ENCODE measurements at regions not wholly inside any gene's neighbourhood (a gene's known extent, or its start where the extent isn't known, plus 50 kb on each side); places are given as distances from the start of the nearest gene placed in this dataset.

- DNase-seq (ENCODE audit: low read depth in 1 of 2, low spot score in 1 of 2), result no peak
Observed at GRCh38 chr2:220936641-220937197, 635.4 kb downstream of the EPHA4 start.

GRCh38 chr2:220937245-220937644 is 634.9 kb downstream of the EPHA4 start:
- no peak for DNase-seq (ENCODE audit: low read depth in 1 of 2, low spot score in 1 of 2)

DNA sequence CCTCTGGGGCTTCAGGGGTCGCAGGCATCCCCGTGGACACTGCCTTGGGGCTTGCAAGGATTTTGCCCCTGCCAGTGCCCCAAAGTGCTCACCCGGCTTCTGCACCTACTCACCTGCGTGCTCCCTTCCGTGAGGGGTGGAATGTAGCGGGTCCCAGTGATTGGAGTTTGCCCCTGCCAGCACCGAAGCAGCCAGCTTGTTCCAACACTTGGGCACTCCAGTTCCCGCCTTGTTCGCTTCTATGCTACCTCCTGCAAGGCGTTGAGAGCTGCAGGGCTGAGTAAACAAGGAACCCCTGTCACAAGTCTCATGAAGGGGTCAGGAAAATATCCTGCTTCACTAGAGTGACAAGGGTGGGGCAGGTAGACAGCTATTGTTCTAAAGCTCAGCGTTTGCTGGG is 631.5 kb downstream of the EPHA4 start:
- no peak for DNase-seq (ENCODE audit: low read depth in 1 of 2, low spot score in 1 of 2)

- DNase-seq (ENCODE audit: low read depth in 1 of 2, low spot score in 1 of 2), result no peak
Observed at GRCh38 chr2:220941683-220942082, 630.4 kb downstream of the EPHA4 start.

DNA sequence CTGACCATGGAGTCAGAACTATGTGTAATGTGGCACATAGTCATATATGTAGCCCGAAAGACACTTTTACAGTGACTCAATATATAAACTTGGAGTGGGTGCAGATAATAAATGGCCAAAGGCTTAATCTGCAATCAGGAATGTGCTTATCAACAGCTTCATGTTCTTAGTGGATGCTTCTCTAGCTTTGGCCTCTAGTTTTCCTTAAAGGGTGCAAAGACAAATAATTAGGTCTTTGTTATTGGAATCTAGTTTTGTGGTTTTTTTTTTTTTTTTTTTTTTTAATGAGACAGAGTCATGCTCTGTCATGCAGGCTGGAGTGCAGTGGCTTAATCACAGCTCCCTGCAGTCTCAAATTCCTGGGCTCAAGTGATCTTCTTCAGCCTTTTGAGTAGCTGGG is 625.6 kb downstream of the EPHA4 start:
- DNase-seq (ENCODE audit: low read depth in 1 of 2, low spot score in 1 of 2), result no peak

GRCh38 chr2:220948579-220948978 is 623.5 kb downstream of the EPHA4 start:
- no peak for DNase-seq (ENCODE audit: low read depth in 1 of 2, low spot score in 1 of 2)

- DNase-seq (ENCODE audit: low read depth in 1 of 2, low spot score in 1 of 2), result no peak
Observed at GRCh38 chr2:220949466-220949865, 622.6 kb downstream of the EPHA4 start.

DNA sequence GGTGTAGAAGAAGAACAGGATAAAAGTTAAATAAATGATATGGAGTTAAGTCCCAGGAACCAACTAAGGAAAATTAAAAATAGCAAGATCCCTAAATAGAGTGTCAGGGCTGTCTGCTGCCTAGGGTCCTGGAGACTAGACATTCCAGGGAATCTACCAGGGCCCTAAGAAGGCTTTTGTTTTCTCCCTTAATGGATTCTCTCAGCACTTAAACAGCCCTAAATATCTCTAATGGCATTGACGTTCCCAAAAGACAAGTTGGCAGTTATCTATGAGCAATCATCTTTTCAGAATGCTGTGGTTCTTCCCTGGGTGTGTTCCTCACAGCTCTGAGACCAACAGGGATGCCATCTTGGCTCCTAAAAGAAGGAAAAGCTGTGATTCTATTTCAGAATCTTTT is 616.3 kb downstream of the EPHA4 start:
- no peak for DNase-seq (ENCODE audit: low read depth in 1 of 2, low spot score in 1 of 2)

- DNase-seq (ENCODE audit: low read depth in 1 of 2, low spot score in 1 of 2), result no peak
Observed at GRCh38 chr2:220956429-220956828, 615.7 kb downstream of the EPHA4 start.

GRCh38 chr2:220959391-220959802 is 612.7 kb downstream of the EPHA4 start:
- no peak for DNase-seq (ENCODE audit: low read depth in 1 of 2, low spot score in 1 of 2)

GRCh38 chr2:220961143-220961860 is 610.8 kb downstream of the EPHA4 start:
- DNase-seq (ENCODE audit: low read depth in 1 of 2, low spot score in 1 of 2), result no peak

- no peak for DNase-seq (ENCODE audit: low read depth in 1 of 2, low spot score in 1 of 2)
Observed at GRCh38 chr2:220962556-220962955, 609.5 kb downstream of the EPHA4 start.

DNA sequence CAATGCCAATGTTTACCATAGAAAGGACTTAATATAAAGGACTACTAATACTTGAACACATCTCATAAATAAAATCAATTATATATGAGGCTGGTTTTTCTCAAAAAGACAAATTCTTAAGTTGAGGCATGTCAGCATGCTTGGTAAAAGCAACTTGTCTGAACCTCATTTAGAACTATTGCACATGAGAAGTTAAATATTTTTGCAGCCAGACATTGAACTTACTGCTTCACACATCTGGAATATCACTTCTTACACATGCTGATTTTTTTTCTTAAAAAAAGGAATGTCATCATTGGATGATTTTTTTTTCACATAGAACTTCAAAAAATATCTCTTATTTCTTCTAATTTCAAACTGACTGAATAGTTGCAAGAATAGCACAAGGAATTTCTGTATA is 609.0 kb downstream of the EPHA4 start:
- DNase-seq (ENCODE audit: low read depth in 1 of 2, low spot score in 1 of 2), result no peak

- no peak for DNase-seq (ENCODE audit: low read depth in 1 of 2, low spot score in 1 of 2)
Observed at GRCh38 chr2:220963930-220964329, 608.2 kb downstream of the EPHA4 start.

DNA sequence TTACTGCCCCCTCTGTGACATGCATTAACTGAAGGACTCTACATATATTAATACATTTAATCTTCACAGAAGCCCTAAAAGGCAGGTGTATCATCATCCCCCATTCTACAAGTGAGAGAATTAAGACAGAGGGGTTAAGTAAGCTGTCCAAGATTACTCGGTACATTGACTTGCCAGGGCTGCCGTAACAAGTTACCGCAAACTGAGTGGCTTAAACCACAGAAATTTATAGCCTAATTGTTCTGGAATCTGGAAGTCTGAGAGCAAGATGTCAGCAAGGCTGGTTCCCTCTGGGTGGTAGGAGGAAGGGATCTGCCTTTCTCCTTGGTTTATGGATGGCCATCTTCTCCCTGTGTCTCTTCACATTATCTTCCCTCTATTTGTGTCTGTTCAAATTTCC is 605.5 kb downstream of the EPHA4 start:
- no peak for DNase-seq (ENCODE audit: low read depth in 1 of 2, low spot score in 1 of 2)

GRCh38 chr2:220969348-220969747 is 602.8 kb downstream of the EPHA4 start:
- DNase-seq (ENCODE audit: low read depth in 1 of 2, low spot score in 1 of 2), result no peak

GRCh38 chr2:220980966-220981675 is 591.0 kb downstream of the EPHA4 start:
- DNase-seq (ENCODE audit: low read depth in 1 of 2, low spot score in 1 of 2), result no peak

- DNase-seq (ENCODE audit: low read depth in 1 of 2, low spot score in 1 of 2), result no peak
Observed at GRCh38 chr2:220981926-220982325, 590.2 kb downstream of the EPHA4 start.

DNA sequence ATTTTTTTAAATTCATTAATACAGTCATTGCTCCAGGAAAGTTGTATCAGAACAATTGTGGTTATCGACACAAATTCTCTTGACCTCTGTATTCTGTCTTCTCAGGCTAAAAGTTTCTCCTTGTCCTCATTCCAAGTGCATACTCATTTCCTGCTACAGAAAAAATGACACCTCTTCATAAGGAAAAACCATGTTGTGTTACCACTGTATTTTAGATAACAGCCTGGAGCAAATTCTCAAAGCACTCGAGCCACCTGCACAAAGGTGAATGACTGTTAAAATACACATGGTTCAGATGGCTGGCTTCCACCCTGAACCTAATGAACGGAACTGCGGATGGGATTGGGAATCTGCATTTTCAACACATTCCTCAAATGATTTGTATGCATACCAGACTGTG is 586.5 kb downstream of the EPHA4 start:
- DNase-seq (ENCODE audit: low read depth in 1 of 2, low spot score in 1 of 2), result no peak

DNA sequence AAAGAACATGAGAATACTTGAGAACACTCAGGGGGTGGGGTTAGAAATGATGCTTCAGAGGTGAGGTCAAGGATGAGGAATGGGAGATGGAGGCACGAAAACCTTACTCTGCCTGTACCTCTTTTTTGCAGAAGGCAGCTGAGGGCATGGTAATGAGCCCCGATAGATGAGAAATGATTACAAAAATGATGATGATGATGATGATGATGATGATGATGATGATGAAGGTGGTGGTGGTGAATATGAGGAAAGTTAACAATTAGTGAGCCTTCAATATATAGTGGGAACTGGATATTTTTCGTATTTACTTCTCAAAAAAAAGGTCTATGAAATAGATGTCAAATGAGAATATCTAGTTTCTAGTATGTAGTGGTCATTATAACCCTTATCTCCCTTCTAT is 584.3 kb downstream of the EPHA4 start:
- DNase-seq (ENCODE audit: low read depth in 1 of 2, low spot score in 1 of 2), result no peak

DNA sequence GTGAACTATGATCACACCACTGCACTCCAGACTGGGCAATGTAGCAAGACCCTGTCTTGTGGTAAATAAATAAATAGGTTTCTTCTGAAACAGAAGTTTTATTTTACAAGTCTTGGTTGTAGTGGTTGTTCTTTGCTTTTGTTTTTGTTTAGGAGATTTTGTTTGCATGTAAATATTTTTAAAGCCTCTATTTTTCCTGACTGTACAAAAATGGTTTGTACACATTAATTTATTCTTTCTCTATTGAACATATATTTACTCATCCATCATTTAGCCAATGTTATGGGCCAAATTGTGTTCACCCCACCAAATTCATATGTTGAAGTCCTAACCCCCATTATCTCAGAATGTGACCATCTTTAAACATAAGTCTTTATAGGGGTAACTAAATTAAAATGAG is 580.1 kb downstream of the EPHA4 start:
- no peak for DNase-seq (ENCODE audit: low read depth in 1 of 2, low spot score in 1 of 2)

DNA sequence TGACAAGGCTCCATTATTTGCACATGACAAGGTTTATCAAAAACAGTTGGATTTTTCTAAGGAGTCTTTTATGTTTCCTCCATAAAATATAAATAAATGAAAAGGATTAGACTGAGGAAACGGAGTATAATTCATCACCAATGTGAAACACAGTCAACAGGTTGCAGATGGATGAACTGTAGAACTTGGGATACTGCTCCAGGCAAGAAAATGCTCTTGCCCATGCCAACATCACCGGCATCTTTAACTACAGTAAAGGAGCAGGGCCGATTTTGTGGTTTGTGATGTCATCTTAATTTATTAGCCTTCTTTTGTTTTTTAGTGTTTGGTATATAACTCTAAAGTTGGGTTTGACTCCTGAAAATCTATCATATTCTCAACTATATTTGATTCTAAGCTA is 577.3 kb downstream of the EPHA4 start:
- DNase-seq (ENCODE audit: low read depth in 1 of 2, low spot score in 1 of 2), result no peak

DNA sequence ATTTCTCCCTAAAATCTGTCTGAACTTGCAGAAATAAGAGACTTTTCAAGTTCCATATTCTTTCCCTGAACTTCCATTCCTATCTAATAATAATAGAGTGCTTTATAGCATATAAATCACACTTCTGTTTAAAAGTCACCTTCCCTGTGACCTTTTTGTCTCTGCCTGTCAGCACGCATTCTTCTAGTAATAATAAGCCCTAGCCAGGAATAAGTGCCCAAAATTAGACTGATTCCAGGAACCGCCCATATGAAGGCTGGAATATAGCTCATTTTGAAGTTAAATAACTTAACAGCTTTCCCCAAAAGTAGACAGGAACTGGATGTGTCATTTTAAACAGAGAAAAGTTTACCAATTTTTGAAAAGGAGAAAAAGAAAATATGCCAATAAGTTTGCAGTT is 576.5 kb downstream of the EPHA4 start:
- no peak for DNase-seq (ENCODE audit: low read depth in 1 of 2, low spot score in 1 of 2)

Data from activated CD4-positive, alpha-beta T cell treated with anti-CD3 and anti-CD28 coated beads, Interleukin-2, amount 50 U/mL, for 24 hours (primary cell).